Posterior cingulate gyrus (tissue), 11 donors: ENCODE measurements at regions not wholly inside any gene's neighbourhood (a gene's known extent, or its start where the extent isn't known, plus 50 kb on each side); places are given as distances from the start of the nearest gene placed in this dataset.

Experiments used
- DNase-seq, 10 donors: peaks; one replicate each; pipeline versions ENCODE4 v3.0.0 to v3.0.0-alpha.2; 2020 to 2021; ENCODE audit warnings: mixed read lengths in 3 of 10
- intact Hi-C: fragments of 100-400 bp; cut with DNase I; formaldehyde crosslinking; loops from one replicate; pipeline ENCODE4 v1.15.1; 2023

- peak in 1 of 10 donors; percentile 35 for DNase-seq
- intact Hi-C loops = no loop called here
These were observed 177.6 kb upstream of the MVB12B start for GRCh38 chr9:126148994-126149393.

DNA sequence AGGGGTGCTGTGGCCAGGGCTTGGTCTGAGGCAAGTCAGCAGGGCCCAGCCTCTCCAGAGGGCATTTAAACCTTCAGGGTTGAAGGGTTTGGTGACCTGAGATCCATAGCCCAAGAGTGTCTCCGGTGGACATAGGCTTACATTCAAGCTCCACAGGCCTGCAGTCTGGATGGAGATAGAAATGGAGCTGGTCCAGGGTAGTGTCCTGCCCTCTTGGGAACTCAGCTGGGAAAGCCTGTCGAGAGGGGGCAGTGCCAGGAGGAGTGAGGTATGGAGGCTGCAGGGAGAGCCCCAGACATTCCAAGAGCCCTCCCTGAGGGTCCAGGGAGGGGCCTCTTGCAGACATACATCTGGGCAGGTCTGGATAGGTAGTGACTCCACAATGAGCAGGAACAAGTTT lies 177.0 kb upstream of the MVB12B start:
- intact Hi-C loops = no loop called here
- DNase-seq = peak in 1 of 10 donors; percentile 28

GRCh38 chr9:126150411-126151030 lies 176.1 kb upstream of the MVB12B start:
- intact Hi-C loops = no loop called here
- DNase-seq = no peak

- DNase-seq = peak in 2 of 10 donors; percentile 53 to 62
- intact Hi-C loops = no loop called here
These were observed 175.5 kb upstream of the MVB12B start for GRCh38 chr9:126151031-126151685.

- intact Hi-C loops = no loop called here
- peak in 1 of 10 donors; percentile 31 for DNase-seq
These were observed 174.9 kb upstream of the MVB12B start for GRCh38 chr9:126151686-126152134.

- DNase-seq = peak in 1 of 10 donors; percentile 52
- intact Hi-C loops = no loop called here
These were observed 173.8 kb upstream of the MVB12B start for GRCh38 chr9:126152622-126153362.

GRCh38 chr9:126153382-126153781 lies 173.2 kb upstream of the MVB12B start:
- intact Hi-C loops = no loop called here
- DNase-seq = no peak

- peak in 2 of 10 donors; percentile 30 to 54 for DNase-seq
- intact Hi-C loops = no loop called here
These were observed 172.3 kb upstream of the MVB12B start for GRCh38 chr9:126154182-126154827.

GRCh38 chr9:126154869-126155268 lies 171.8 kb upstream of the MVB12B start:
- peak in 2 of 10 donors; percentile 31 to 38 for DNase-seq
- intact Hi-C loops = no loop called here

DNA sequence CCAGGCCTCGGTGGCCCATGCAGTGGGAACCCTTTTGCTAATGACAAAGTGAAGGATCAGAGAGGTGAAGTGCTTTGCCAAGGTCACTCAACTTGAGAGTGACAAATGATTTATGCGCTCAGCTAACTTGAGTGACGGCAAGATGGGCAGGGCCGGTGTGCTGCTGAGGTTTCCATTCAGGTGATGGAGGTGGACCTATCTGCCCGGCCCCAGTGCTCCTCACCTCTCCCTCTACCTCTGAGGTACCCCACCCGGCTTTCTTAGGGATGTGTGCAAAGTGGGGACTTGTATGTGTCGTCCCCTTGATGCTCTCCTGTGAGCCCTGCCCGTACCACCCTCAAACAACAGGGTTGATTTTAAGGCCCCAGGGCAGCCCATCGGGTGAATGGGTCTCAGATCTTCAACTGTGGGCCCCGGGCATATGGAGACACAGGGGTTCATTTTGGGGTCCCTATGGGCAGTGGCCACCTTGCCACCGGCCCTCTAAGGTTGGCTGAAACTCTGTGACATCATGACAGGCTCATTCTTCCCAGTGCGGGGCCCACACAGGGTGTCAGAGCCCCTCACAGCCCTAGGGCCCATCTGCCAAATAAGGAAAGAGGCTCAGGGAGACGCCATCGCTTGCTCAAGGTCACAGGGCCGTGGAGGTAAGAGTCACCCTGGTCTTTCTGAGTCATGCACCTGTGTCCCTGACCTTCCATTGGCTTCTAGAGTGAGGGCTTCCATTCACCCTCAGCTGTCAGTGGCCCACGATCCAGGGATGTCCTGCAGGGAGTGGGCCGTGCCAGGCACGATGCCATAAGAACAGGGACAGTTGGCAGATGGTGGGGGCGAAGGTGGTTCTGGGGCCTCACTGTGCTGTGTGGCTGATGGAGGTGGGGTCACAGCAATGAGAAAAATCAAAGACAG lies 170.6 kb upstream of the MVB12B start:
- intact Hi-C loops = no loop called here
- DNase-seq = peak in 2 of 10 donors; percentile 56 to 62

- DNase-seq = peak in 1 of 10 donors; percentile 24
- intact Hi-C loops = no loop called here
These were observed 169.7 kb upstream of the MVB12B start for GRCh38 chr9:126156898-126157297.

GRCh38 chr9:126157423-126157822 lies 169.2 kb upstream of the MVB12B start:
- peak in 2 of 10 donors; percentile 64 to 73 for DNase-seq
- intact Hi-C loops = no loop called here

- intact Hi-C loops = no loop called here
- peak in 2 of 10 donors; percentile 48 to 52 for DNase-seq
These were observed 168.6 kb upstream of the MVB12B start for GRCh38 chr9:126157826-126158587.

- DNase-seq = peak in 2 of 10 donors; percentile 49 to 65
- intact Hi-C loops = no loop called here
These were observed 167.8 kb upstream of the MVB12B start for GRCh38 chr9:126158588-126159429.

- intact Hi-C loops = no loop called here
- peak in 2 of 10 donors; percentile 27 to 71 for DNase-seq
These were observed 167.1 kb upstream of the MVB12B start for GRCh38 chr9:126159430-126160060.

DNA sequence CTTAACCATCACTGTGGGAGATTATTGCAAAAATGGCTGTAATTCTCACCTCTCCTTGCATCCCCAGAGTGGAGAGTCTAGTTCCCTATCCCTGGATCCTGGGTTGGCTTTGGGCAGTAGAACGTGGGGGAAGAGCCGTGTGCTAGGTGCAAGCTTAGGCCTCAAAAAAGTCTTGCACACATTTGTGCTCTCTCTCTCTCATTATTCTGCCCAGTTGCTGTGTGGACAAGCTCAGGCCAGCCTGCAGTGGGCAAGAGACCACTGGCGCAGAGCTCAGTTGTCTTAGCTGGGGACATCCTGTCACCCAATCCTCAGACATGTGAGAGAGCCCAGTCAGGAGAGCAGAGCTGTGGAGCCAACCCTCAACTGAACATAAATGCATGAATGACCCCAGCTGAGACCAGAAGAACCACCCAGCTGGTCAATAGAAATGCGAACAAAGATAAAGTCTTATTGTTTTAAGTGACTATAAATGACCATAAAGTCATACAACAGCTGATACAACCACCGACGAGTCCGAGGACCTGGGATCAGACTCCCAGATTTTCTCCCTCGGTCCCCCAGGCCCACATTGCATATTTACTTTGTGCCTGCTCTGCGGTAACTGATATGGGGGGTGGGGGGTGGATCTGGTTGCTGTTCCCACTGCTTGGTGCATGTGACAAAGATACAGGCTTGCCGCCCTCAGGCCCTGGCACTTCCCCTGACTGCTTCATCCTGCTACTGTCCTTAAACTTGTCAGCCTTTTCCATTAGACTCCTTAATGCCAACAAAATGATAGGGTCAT lies 166.4 kb upstream of the MVB12B start:
- intact Hi-C loops = no loop called here
- DNase-seq = peak in 1 of 10 donors; percentile 29

DNA sequence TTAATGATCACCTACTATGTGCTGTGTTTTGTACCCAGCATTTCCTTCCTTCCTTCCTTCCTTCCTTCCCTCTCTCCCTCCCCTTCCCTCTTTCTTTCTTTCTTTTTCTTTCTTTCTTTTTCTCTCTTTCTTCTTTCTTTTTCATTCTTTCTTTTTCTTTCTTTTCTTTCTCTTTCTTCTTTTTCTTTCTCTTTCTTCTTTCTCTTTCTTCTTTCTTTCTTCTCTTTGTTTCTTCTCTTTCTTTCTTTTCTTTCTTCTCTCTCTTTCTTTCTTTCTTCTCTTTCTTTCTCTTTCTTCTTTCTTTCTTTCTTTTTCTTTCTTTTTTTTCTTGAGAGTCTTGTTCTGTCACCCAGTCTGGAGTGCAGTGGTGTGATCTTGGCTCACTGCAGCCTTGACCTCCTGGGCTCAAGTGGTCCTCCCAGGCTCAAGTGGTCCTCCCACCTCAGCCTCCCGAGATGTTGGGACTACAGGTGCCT lies 165.7 kb upstream of the MVB12B start:
- intact Hi-C loops = no loop called here
- no peak for DNase-seq
